NCI-H82 (cell line): ENCODE measurements at regions not wholly inside any gene's neighbourhood (a gene's known extent, or its start where the extent isn't known, plus 50 kb on each side); places are given as distances from the start of the nearest gene placed in this dataset.

ENCODE experiments used
- DNase-seq: peaks from one replicate; lab custom pipeline; 2025; lab: John Stamatoyannopoulos, UW

- peak; percentile 13 for DNase-seq
Observed at GRCh38 chr1:106876384-106876783, 180.1 kb upstream of the PRMT6 start.

GRCh38 chr1:106879538-106879937 lies 176.9 kb upstream of the PRMT6 start:
- DNase-seq = no peak

DNA sequence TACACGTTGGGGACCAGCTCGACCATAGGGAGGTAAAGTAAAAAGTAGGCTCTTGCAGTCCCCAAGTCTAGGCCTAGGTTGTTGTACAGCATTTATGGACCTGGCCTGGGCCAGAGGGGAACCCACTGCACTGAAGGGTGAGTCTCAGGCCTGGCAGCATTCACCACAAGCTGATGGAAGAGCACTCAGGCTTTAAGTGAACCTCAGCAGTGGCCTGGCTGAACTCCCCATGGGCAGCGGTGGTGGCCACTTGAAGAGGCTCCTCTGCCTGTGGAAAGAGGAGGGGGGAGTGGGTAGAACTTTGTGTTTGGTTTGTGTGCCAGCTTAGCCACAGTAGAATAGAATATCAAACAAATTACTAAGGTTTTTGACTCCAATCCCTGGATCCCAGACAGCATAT lies 176.2 kb upstream of the PRMT6 start:
- DNase-seq = no peak

GRCh38 chr1:106883208-106883607 lies 173.3 kb upstream of the PRMT6 start:
- no peak for DNase-seq

GRCh38 chr1:106889059-106889458 lies 167.4 kb upstream of the PRMT6 start:
- no peak for DNase-seq

- DNase-seq = no peak
Observed at GRCh38 chr1:106889583-106889982, 166.9 kb upstream of the PRMT6 start.

GRCh38 chr1:106897976-106898375 lies 158.5 kb upstream of the PRMT6 start:
- DNase-seq = no peak

- no peak for DNase-seq
Observed at GRCh38 chr1:106899644-106900043, 156.8 kb upstream of the PRMT6 start.

DNA sequence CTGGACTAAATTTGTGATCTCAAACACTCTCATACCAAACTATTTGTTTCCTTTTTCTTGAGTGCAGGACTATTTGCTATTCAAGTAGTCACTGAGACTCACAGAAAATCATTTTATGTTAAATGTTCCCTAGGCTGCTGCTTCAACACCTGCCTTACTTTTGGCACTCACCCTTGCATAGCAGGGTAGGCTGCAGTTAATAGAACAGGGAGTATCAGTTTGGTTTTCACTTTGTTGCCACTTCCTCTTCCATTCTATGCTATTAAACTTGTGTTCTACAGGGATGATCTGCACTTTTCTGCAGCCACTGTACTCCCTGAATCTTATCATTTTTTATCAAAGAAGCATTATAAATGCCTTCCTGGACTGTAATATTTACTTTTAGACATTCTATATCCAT lies 148.7 kb upstream of the PRMT6 start:
- no peak for DNase-seq

GRCh38 chr1:106908689-106909088 lies 147.8 kb upstream of the PRMT6 start:
- DNase-seq = no peak

GRCh38 chr1:106910798-106911197 lies 145.7 kb upstream of the PRMT6 start:
- DNase-seq = no peak

DNA sequence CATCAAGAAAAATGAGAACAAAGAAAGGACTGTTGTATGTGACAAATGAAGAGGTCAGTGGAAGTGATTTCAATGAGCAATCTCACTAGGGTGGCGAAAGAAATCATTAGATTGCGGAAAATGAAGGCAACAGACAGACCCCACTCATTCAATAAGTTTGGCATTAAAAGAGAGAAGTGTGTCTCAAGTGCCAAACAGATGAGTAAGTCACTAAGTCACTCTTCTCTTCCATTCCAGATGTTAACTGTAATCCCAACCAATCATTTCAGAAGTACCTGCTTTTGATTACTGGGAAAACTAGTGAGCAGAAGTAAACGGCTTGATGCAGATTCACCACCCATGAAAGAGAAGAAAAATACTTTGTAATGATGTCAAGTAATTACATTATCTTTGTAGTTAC lies 144.3 kb upstream of the PRMT6 start:
- DNase-seq = no peak

- no peak for DNase-seq
Observed at GRCh38 chr1:106921186-106921585, 135.3 kb upstream of the PRMT6 start.

GRCh38 chr1:106924360-106924759 lies 132.1 kb upstream of the PRMT6 start:
- DNase-seq = no peak

DNA sequence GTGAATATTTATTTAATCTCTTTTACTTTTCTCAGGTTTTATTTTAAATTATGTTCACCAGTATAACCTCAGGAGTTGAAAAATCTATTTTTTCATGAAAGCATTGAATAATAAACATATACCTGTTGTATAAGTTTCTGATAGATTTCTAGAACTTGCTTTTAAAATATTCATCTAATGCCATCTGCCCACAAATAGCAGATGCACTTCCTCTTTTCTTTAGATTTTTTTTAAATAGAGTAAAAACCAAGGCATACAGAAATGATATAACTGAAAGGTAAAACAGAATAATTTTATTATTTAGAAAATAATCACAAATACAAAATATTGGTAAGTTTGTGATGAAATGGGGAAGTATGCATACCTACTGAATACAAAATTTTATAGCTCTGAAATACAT lies 130.7 kb upstream of the PRMT6 start:
- no peak for DNase-seq

- DNase-seq = no peak
Observed at GRCh38 chr1:106926803-106927582, 129.5 kb upstream of the PRMT6 start.

DNA sequence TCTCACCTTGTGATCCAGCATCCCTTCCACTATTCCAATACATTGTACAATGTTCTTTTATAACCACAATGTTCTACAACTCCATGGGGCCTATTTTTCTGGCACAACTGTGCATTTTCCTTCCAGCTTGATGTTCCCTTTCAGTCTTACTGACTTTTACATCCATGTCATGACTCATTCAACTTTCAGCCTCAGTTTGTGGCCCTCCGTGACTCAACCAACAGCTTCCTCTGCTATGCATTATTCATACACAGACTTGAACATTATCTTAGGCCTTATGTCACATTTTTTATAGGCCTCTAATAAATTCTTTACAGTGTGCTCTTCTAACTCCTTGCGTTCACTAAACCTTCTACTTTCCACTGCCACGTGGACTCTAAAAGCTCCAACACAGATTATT lies 119.4 kb upstream of the PRMT6 start:
- DNase-seq = no peak

DNA sequence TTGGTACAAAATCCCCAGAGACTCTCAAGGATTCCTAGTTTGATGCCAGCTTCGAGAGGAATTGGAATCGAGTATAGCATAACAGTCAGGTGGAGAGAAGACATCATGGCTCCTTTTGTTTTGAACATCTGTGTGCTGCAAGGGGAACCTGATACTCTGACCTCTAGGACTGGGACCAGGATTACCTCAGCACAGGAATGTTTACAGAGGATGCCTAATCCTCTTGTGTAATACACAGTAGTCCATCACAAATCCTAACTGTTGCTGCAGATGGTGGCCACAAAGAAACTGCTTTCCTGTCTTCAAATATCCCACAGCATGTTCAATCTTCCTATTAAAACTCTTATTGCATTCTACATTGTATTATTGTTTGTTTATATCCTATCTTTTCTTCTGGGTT lies 111.8 kb upstream of the PRMT6 start:
- peak; percentile 96 for DNase-seq

DNA sequence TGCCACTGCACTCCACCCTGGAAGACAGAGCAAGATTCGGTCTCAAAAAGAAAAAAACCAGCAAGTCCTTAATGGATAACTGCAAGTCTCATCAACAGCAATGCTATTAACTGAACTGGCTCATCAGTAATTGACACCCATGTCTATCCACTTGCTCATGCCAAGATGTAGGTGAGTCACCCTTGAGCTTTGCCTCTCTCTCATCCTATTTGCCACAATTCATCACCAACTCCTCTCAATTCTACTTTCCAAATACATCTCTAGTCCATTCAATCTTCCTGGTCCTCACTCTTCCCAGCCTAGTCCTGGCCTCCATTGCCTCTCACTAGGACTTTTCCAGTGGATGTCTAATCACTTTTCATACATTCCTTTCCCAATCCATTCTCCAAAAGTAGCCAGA lies 103.7 kb upstream of the PRMT6 start:
- DNase-seq = no peak

DNA sequence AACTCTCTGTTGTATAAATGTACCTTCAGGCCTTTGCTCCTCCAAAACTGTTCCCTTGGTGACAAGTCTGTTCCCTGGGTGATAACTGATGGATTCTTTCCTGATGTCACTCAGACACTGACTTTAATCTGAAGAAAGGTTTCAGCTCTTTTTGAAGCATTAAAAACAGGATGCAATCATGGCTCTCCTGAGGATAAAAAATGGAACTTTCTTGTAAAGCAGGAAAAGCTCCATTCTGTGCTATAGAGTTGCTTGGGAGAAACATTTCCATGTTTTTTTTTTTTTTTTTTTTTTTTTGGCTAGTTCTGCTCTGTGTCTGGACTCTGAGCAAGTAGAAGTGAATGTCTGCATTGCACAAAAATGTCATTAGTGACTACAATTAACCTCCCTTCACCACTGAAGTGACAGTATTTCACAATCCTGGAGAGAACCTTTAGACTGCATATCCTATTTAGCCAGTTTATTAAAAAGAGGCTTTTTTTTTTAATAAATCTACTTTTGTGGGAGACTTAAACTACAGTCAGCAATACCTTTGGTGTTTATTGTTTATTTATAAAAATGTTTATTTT lies 101.7 kb upstream of the PRMT6 start:
- no peak for DNase-seq

DNA sequence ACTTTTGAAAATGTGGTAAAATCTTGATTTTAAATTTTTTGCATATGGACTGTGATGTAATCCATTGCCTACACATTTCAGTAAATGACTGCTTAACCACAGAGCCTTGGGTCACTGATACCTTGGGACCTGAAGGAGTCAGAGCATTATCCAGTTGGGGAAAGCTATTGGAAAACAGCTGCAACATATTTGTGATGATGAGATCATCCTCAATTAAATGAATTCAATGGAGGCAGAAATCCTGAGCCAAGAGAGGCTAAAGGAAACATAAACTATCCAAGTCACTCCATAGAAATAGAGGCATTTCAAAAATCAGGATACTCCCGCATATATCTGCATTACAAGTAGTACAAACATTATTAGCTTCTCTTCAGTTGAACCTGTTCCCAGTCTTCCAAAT lies 99.8 kb upstream of the PRMT6 start:
- no peak for DNase-seq

DNA sequence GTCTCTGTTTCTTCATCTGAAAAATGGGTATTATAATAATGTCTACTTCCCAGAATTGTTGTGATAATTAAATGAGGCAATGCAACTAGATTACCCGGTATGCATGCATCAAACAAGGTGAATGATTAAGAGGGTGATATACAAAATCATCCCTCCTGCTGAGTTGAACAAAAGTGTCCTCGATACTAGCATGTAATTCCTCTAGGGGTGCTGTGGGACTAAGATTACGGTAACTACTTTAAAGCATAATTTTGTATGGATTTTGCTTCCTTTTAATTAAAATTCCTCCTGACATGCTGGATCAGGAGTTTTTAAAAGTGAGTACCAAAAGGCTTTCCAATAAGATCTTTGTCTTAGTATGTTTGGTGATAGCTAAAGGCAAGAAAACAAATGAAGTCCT lies 98.7 kb upstream of the PRMT6 start:
- DNase-seq = no peak

GRCh38 chr1:106960412-106960811 lies 96.1 kb upstream of the PRMT6 start:
- no peak for DNase-seq

- DNase-seq = peak; percentile 23
Observed at GRCh38 chr1:106961646-106962045, 94.8 kb upstream of the PRMT6 start.
